Glomerular endothelial cell (primary cell): ENCODE measurements at regions not wholly inside any gene's neighbourhood (a gene's known extent, or its start where the extent isn't known, plus 50 kb on each side); places are given as distances from the start of the nearest gene placed in this dataset.

Experiments used
- DNase-seq: peaks from one replicate; pipeline ENCODE4 v3.0.0-alpha.2; 2011; ENCODE audit warnings: low read depth, low spot score; ENCODE audit errors: extremely low read depth

DNA sequence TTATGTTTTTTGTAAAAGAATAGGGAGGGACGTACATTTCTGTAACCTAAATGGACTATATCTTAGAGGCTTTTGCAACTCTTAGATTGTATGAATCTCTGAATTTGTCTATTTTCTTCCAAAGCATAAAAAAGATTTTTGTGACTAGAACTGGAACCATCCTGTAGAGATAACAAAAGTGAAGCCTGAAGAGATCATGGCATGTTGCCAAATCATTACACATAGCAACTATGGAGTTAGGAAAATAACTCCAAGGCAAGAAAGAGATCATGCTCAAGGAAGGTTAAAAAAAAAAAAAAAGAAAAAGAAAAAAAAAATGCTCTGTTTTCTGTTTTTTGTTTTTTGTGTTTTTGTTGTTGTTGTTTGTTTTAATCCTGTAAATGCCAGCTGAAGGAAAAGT lies 567.7 kb upstream of the ZWINT start:
- no peak for DNase-seq

DNA sequence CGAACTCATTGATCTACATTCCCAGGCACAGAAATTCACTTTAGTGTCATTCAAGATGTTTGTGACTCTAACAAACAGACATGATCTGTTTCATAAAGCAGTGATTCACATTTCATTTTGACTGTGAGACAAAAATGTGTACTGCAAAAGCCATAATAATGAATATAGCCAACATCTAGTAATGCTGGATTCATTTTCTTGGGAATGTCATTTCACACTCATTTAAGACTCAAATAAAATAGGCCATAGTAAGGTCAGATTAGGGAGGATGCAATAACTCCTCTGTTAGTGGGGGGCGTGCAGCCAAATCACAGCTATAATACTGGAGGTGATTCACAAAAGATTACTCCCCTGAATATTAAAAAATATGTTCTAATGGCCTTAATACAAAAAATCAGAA lies 566.6 kb upstream of the ZWINT start:
- DNase-seq: no peak

DNA sequence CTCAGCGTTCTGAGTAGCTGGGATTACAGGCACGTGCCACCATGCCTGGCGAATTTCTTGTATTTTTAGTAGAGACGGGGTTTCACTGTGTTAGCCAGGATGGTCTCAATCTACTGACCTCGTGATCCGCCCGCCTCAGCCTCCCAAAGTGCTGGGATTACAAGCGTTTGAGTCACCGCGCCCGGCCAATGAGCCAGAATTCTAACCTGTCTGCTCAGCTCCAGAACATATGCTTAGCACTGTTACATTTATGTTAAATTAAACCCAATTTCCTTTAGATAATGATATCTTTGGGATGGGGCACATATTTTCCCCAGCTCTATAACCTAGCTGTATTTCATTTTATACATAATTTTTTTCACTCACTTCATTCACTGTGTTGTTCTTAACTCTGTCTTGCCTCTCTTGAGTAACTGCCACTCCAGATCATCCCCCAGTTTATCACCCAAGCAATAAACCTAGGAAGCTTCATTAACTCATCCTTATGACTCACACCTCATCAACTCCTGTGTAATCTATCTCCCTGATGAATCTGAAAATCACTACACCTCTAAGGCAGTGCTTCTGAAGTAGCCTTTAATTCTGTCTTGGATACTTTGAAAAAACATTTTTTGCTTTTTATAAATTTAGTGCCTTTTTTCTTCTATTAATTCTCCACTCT lies 559.7 kb upstream of the ZWINT start:
- no peak for DNase-seq

DNA sequence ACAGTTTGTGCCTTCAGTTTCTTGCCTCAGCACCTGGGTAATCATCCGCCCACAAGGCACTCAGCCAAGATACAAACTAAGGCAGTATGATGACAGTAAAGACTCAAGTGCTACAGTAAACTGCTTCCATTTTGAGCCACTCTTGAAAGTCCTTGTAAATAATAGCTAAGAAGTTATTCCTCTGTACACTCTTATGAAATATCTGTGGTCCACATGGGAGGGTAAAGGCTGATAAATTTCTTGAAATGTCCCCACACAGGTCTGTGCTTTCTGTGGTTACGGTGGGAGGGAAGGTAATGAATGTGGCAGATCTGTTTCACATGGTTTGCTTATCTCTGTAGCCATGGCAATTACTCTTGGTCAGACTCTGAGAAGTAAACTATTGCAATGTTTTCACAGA lies 551.0 kb upstream of the ZWINT start:
- no peak for DNase-seq

DNA sequence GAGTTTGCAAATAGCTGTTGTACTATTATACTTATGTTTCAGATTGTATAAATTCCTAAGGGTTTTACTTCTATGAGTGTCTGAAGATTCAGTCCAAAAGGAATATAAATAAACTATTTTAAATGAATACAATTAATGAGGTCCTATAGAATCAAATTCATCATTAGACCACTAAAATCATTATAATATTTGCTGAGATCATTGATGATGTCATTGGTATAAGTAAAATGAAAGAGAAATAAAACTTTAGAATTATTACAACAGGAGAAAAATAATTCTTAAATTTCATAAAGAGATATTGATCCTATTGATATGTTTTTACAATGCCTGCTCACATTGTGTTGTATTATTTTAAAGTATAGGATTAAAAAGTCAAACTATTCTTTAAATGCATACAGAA lies 544.0 kb upstream of the ZWINT start:
- no peak for DNase-seq

DNA sequence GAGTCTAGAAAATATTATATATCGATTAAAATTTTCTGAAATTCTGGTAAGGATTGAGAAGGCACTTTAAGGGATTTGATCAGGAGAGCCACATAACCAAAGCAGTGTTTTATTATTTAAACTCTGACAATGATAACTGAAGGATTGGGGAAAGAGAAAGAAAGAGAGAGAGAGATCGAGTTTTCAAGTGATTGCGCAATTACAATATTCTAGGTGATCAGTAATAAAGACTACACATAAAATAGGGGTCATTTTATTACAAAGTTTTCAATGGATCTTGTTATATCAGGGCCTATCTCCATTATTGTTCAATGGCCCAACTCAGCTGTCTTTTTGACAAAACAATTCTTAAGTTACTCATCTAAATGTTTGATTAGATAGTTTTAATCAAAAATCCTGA lies 541.5 kb upstream of the ZWINT start:
- DNase-seq: no peak

DNA sequence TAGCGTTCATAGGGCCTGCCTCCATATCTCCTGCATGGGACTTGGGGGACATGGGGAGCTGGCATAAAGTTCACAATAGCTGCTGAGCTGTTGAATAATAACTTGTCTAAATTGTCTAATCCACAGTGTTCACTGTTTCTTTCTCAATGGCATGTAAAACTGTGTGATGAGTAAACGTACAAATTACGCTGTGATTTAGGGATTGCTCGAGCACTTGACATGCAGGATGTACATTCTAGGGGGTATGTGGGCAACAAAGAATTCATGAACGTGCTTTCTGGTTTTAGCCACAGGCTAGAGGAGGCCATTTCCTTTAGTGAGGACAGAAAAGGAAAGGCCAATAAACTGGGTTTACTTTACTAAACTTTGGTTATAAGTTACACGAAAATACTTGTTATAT lies 534.2 kb upstream of the ZWINT start:
- DNase-seq: no peak

DNA sequence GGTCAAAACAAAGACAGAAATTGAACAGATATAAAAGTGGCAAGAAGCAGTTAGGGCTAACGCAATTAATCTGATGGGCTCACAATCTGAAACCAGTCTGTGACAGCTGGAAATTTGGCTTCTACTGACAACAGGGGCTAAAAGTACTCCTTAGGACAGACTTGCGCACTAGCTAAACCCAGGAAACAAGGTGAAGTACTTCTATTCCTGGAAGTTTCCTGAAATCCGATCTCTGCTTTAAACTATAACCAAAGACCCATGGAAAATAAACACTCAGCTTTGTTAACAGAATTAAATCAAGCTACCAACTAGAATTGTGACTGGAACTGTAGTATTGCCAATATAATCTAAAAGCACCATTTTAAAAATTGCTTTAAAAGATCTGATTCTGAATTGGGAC lies 520.2 kb upstream of the ZWINT start:
- DNase-seq: no peak

DNA sequence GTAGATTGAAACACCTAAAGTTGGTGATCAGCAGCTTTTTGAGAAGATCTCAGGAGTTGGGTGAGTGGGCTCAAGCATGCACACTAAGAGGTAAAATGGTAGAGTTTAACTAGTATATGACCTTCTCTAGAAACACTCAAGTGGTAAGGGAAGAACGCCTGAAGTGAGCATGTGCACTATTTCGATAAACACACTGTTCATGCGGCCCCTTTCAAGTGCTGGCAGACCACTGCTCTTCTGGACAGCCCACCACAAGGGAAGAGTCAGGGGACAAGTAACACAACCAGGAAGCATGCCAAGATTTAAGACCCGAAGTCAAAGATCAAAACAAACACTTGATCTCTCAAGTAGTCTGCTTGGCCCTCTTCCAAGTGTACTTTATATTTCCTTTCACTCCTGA lies 519.5 kb upstream of the ZWINT start:
- DNase-seq: no peak

DNA sequence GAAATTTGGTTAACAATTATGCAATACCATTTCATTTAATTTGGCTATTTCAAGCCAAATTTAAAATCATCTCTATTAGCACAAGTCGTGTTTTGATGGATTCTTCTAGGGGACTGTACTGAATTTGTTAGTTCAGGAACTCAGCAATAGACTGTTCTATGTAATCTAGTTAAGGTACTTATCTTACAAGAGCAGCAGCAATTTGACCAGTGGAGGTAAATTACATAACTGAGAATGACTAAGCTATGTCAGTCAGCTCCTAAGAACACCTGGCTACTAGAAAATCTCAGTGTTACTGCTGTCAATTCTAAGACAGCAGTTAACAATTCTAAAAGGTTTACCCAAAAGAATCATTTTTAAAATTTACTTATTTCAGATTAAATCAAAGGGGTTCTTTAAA lies 513.9 kb upstream of the ZWINT start:
- DNase-seq: no peak

DNA sequence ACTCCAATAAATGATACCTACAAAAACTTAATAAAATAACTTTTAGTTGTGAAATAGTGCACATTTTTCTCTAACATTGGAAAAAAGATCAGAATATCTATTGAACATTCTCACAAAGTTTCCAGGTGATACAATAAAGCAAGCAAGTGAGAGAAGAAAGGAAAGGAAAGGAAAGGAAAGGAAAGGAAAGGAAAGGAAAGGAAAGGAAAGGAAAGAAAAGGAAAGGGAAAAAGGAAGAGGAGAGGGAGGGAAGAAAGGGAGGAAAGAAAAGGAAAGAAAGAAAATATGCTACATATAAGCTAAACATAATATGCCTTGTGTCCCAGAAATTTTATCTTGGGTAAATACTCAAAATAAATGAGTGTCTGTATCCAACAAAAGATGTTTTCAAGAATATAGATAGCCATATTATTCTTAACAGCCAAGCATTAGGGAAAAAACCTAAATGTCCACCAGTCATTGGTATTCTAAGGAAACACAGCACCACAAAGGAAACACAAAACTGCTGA lies 510.2 kb upstream of the ZWINT start:
- no peak for DNase-seq

DNA sequence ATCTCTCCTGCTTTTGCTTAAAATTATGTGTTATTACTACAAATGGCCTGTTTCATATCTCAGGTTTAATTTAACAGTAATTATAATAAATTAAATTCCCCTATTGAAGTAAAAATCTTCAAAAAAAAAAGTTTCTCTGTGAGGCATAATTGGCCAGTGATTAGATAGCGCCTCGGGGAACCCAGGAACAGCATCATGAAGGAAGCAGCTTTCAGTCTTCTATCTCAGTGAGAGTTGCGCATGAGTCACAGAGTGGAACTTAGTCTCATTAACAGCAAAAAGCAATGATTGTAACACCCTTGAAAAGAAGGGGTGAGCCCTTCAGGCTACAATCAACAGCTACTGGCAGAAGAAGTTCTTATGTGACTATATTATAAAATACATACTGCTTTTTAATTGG lies 506.2 kb upstream of the ZWINT start:
- no peak for DNase-seq

DNA sequence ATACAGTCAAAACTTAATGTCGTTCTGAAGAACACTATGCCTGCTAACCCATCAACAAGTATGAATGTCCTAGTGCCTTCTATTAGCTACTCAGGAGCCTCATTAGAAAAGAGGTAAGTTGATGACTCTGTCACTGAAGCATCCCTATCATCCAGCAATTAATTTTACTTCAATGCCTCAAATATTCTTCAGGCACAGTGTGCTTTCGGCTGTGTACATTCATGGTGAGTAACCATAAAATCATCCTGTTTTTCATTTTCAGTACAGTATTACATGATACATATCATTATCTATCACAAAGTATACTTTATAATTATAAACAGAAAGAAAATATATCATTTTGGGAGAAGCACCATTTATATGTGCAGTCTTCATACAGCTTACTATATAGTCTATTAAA lies 495.5 kb upstream of the ZWINT start:
- DNase-seq: no peak

DNA sequence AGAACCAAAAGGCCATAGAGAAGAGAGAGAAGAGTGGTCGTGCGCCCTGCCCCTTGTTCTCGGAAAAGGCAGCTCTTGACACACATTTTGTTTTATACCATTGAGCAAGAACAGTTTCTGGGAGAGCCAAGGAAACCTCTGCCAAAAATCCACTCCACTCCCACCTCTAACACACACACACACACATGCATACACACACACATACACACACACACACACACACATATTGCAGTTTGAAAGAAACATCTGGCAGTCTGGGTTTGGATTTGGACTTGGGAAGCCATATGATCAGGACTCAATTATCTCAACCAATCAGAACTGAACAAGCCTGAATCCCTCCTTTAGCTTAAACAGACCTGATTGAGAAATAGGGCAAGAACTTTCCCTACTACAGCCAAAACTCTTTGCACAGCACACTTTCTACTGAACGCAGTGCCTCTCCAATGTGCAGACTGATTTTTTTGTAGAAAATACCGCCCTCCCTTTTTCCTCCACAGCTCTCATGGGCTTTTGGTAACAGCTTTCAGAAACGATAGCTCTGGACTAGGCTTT lies 484.0 kb upstream of the ZWINT start:
- DNase-seq: no peak

DNA sequence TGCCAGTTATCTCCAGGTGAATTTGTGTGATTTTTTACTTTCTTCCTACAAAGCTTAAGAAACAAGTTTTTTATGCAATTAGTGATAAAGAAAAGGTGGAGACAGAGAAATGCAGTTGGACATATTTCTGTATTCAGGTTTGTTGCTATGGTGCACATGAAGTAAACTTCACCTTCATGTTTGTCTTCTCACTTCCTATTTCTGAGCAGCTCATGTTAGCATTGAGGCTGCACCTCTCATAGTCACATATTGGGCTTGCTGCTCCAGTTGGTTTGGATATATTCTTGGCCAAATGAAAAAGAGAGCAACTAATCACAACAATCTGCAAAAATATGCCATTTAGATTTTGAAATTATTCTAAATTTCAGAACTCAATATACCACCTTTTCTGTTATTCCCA lies 475.6 kb upstream of the ZWINT start:
- DNase-seq: no peak

DNA sequence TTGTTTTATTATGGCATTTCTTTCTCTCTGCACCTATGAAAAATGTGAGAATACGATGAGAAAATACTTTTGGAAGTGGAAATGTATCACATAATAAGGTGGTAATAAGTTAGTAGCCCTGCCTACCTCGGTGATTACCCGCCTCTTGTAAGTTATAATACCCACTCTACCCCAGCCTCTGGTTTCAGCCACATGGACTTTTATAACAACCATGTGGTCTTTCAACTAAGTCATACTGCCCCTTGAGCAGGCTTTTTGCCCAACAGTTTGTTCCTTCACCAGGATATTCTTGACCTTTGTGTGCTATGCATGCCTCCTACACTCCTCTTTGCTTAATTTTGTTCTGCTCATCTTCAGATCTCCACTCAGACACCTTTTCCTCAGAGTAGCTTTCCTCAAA lies 470.6 kb upstream of the ZWINT start:
- DNase-seq: no peak

DNA sequence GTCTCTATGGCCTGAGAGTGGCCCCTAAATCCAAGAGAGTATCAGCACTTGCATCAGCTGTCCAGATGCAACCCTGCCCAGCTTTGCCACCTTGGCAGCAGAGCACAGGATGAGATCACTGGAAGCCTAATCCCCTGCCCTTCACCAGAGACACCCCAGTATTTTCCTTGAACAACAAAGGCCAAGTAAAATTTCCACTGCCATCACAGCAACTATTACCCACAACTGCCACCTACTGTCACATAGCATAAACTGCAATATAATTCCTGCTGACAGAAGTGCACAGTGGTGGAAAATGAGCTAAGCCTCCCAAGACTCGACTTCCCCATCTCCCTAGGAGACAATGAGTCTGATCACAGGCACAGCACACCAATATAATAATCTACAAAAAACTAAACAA lies 462.8 kb upstream of the ZWINT start:
- no peak for DNase-seq

DNA sequence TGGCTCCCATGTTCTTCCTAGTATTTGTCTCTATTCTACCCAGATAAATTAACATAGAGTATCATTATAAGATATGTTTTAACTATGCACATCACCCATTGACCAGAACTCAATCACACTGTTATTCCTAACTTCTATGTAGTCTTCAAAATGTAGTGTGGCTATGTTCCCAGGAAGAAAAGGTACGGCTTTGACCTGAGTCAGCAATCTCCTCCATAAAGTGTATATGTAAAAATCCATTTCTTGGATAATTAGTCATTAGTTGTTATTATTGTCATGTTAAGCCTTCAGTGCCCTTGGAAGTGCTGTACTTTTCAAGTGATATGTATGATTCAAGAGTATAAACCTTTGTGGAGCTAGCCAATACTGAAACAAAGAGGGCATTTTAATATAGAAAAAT lies 444.0 kb upstream of the ZWINT start:
- DNase-seq: no peak

DNA sequence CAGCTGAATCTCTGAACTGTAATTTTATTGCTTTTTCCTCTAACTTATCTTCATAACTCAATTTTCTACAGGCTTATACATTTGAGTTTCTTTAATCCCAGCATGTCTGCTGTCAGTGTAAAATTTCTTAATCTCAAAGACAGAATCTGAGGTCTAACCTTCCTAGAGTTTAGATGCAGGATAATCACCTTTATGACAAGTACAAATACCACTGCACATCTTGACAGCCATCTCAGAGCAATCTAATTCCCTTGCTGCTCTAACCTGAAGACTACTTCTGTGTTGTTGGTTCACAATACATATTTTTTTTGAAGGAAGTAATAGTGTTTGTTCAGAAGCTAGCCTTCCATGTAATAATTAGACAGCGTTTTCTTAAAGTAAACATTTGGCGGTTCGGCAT lies 424.2 kb upstream of the ZWINT start:
- no peak for DNase-seq

DNA sequence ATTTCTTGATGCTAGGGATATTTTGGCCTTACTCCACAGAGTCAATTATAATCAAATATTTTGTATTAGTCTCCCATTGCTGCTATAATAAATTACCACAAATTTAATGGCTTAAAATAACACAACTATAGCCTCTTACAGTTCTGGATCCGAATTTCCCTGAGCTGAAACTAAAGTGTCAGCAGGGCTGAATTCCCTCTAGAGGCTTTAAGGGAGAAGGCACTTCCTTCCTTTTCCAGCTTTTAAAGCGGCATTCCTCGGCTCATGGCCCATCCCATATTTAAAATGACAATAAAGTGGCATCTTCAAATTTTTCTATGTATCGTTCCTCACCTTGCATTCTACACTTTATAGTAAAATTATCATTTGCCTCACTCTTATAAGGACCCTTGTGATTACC lies 421.4 kb upstream of the ZWINT start:
- DNase-seq: no peak

DNA sequence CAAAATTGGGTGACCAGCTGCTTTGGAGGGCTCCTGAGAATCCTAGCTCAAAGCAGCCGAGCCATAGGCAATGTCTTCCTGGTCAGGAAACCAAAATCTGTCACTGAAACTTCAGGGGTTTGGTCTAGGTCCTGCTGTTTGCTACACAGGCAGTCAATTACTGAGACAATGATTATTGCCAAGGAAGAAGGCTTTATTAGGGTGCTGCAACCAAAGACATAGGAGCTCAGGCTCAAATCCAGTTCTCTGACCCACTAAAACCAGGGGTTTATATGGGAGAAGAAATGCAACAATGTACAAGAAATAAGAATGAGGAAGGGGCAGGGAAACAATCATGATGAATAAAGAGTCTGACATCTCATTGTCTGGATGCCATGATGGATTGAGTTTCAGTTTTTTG lies 410.3 kb upstream of the ZWINT start:
- DNase-seq: no peak

DNA sequence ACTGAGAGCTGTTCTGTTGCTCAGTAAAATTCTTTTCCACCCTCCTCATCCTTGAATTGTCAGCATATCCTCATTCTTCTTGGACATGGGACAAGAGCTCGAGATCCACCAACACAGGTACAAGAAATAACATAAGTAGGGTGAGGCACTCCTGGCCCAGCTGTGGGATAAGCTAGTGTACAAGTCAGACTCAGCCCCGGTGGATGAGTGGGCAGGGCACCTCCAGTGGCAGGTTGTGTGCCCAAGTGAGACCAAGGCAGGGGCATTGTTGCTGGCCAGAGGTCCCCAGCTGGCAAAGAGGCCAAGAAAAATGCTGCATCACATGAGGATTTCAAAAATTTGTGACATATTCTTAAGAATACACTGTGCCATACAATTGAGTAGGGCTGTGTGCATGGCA lies 402.0 kb upstream of the ZWINT start:
- no peak for DNase-seq

DNA sequence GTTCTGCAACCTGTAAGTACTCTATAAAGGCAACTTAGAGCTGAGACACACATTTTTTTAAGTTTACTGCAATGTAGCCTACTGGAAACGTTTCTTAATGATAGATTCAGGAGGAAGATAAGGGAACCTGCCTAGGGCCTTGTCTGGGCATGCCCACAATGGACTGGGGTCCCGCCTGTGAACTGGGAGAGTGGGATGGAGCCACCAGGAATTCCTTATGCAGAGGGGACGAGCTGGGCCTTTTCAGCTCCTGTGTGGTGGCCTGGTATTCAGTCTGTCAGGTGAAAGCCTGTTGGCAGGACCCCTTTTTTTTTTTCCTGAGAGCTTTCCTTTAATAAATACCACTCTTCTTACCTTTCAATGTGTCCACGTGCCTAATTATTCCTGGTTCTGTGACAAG lies 384.4 kb upstream of the ZWINT start:
- no peak for DNase-seq
